ENCODE measurements at regions not wholly inside any gene's neighbourhood (a gene's known extent, or its start where the extent isn't known, plus 50 kb on each side); places are given as distances from the start of the nearest gene placed in this dataset.

DNA sequence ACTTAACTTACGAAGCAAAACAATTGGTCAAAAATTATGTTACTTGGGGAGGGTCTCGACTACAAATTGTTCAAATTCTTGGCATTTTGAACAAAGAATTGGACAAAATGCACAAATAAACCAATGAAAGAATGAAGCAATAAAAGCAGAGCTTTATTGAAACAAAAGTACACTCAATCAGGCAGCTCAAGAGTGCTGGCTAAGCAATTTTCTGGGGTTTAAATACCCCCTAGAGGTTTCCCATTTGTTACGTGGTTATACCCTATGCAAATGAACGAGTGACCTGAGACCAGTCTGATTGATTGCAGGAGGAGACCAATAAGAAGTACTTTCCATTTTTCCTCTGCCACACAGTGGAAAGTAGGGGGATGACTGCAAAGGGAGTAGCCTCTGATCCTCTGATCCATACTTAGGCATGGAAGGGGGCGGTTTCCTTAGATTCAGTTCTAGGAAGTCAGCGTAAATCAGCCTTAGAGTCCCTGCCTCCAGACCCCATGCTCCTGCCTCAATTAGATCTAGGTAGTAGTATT is 228.6 kb downstream of the EFNB2 start:
- TF ChIP-seq, protein P1, sequence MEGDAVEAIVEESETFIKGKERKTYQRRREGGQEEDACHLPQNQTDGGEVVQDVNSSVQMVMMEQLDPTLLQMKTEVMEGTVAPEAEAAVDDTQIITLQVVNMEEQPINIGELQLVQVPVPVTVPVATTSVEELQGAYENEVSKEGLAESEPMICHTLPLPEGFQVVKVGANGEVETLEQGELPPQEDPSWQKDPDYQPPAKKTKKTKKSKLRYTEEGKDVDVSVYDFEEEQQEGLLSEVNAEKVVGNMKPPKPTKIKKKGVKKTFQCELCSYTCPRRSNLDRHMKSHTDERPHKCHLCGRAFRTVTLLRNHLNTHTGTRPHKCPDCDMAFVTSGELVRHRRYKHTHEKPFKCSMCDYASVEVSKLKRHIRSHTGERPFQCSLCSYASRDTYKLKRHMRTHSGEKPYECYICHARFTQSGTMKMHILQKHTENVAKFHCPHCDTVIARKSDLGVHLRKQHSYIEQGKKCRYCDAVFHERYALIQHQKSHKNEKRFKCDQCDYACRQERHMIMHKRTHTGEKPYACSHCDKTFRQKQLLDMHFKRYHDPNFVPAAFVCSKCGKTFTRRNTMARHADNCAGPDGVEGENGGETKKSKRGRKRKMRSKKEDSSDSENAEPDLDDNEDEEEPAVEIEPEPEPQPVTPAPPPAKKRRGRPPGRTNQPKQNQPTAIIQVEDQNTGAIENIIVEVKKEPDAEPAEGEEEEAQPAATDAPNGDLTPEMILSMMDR (IDR thresholded peaks at IDR 0.05) = no peak
- TF ChIP-seq POLR2A (IDR thresholded peaks at IDR 0.05) = no peak
